Ovary (tissue), 3 donors: ENCODE measurements at regions not wholly inside any gene's neighbourhood (a gene's known extent, or its start where the extent isn't known, plus 50 kb on each side); places are given as distances from the start of the nearest gene placed in this dataset.

Source experiments
- CTCF ChIP-seq, 3 donors: fragments of 450-650 bp in 2 of 3; fragments of 200-600 bp in 1 of 3; IDR thresholded peaks; one replicate each; pipeline versions ENCODE4 v1.5.1 to v1.8.0; 2016 to 2022; ENCODE audit warnings: antibody characterized with exemption in 3 of 3, mild to moderate bottlenecking in 1 of 3
- EP300 ChIP-seq: sonication (generic); formaldehyde crosslinking; IDR thresholded peaks from one replicate; pipeline ENCODE4 v1.6.1; 2017; ENCODE audit warnings: antibody characterized with exemption
- POLR2A ChIP-seq: fragments of 450-650 bp; IDR thresholded peaks from one replicate; pipeline ENCODE4 v1.6.1; 2017; ENCODE audit warnings: antibody characterized with exemption, mild to moderate bottlenecking, moderate library complexity
- donor health status: DM: no; HTN: no; CAD: no.

DNA sequence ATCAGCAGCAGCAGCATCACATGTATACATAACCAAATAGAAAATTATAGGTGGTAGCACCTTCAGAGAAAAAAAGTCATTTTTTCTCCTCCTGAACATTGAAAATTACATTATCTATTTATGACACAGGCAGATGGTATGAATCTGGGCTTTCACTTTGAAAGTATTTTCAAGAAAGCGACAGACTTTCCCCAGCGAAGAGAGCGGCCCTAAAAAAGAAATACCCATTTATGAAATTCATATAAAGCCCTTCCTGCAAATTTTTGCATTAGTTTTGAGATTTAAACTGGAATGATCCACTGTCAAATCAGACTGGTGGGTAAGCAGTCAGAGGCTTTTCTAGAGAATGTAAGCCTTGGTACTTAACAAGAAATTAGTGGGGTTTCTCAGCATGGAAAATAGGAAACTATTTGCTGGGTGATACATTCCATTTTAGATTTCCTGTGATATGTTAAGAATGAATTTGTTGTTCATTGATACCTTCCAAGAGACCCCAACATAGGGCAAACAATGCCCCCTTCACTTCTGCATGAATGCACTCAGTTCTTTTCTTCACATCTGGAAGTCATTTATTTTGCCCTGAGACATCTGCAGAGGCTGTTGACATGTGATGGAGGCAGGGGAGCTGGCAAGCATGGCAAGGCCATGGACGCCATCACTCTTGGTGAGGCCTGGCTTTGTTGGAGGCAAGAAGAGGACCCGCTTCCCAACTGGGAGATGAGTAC, 147.0 kb downstream of the LINC00237 start:
- TF ChIP-seq POLR2A: no peak
- no peak for TF ChIP-seq CTCF (IDR thresholded peaks at IDR 0.05)
- no peak for TF ChIP-seq EP300
